Natural killer cell (primary cell): ENCODE measurements at regions not wholly inside any gene's neighbourhood (a gene's known extent, or its start where the extent isn't known, plus 50 kb on each side); places are given as distances from the start of the nearest gene placed in this dataset.
"Not testable (repeated sequence)": the region's sequence is repeated elsewhere in the genome, so short reads cannot be mapped to it uniquely, and the experiment has no call there.

Experiments
- ATAC-seq, 3 donors: fragments of 150-1000 bp in 2 of 3; fragments of 200-7000 bp in 1 of 3; cut with Tn5 transposase; 1 replicate in 1 of 3; 2 replicates in 2 of 3; pipeline ENCODE4 v1.10.0; 2021; ENCODE audit warnings: mild to moderate bottlenecking in 2 of 3, moderate library complexity in 2 of 3
- DNase-seq, 2 donors: peaks; one replicate each; pipeline versions ENCODE4 v3.0.0 to v3.0.0-alpha.2; 2013 to 2021; ENCODE audit warnings: mixed read lengths in 1 of 2
- H3K27ac ChIP-seq: one replicate; pipeline ENCODE4 v1.5.1; 2013; ENCODE audit warnings: mild to moderate bottlenecking, low read length
- H3K27me3 ChIP-seq: one replicate; pipeline ENCODE4 v1.6.1; 2013; ENCODE audit warnings: low read length; ENCODE audit not compliant: control insufficient read depth, insufficient read depth
- H3K36me3 ChIP-seq: one replicate; pipeline ENCODE4 v1.6.1; 2013; ENCODE audit warnings: low read length; ENCODE audit not compliant: control insufficient read depth, insufficient read depth
- H3K4me1 ChIP-seq: one replicate; pipeline ENCODE4 v1.6.1; 2013; ENCODE audit warnings: low read length; ENCODE audit not compliant: control insufficient read depth, insufficient read depth
- H3K4me3 ChIP-seq: one replicate; pipeline ENCODE4 v1.5.1; 2013; ENCODE audit warnings: low read length
- H3K9me3 ChIP-seq: one replicate; pipeline ENCODE4 v1.6.1; 2013; ENCODE audit warnings: low read length; ENCODE audit not compliant: control insufficient read depth, insufficient read depth
- H3K27ac Mint-ChIP-seq, 2 donors: one replicate each; pipeline ENCODE4 v1.8.0; 2022; ENCODE audit warnings: mild to moderate bottlenecking in 2 of 2, mixed read lengths in 2 of 2, moderate library complexity in 1 of 2
- H3K27me3 Mint-ChIP-seq, 2 donors: one replicate each; pipeline ENCODE4 v1.8.0; 2022; ENCODE audit warnings: low read depth in 2 of 2, mixed read lengths in 2 of 2
- H3K36me3 Mint-ChIP-seq: one replicate; pipeline ENCODE4 v1.8.0; 2022; ENCODE audit warnings: mixed read lengths
- H3K4me1 Mint-ChIP-seq, 2 donors: one replicate each; pipeline ENCODE4 v1.8.0; 2022; ENCODE audit warnings: mixed read lengths in 2 of 2
- H3K4me3 Mint-ChIP-seq: one replicate; pipeline ENCODE4 v1.8.0; 2022; ENCODE audit warnings: mild to moderate bottlenecking, moderate library complexity, mixed read lengths
- H3K9me3 Mint-ChIP-seq, 2 donors: one replicate each; pipeline ENCODE4 v1.8.0; 2022; ENCODE audit warnings: mixed read lengths in 2 of 2
- CTCF ChIP-seq: fragments of 200-600 bp; IDR thresholded peaks from one replicate; pipeline ENCODE4 v1.8.0; 2022; ENCODE audit warnings: antibody characterized with exemption
- WGBS: methylation state at CpG from one replicate; pipeline ENCODE4 v1.1.7; 2013; ENCODE audit warnings: missing lambda C conversion rate; ENCODE audit not compliant: insufficient coverage; 5-methylcytosine and 5-hydroxymethylcytosine counted together
- intact Hi-C: fragments of 100-400 bp; cut with micrococcal nuclease; formaldehyde crosslinking; loops from one replicate; pipeline ENCODE4 v1.14.2; 2022

DNA sequence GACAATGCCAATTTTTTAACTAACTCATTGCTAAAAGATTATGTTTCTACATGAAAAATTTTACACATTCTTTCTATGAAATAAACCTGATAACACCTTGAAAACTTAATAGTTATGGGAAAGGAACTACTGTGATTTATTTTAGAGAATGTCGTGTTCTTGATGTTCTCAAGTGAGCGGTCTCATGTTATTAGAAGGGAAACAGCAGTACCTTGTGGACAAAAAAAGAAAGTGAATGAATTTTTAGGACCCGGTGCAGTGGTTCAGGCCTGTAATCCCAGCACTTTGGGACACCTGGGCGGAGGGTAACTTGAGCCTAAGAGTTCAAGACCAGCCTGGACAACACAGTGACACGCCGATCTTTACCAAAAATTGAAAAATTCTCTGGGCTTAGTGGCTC is 908.5 kb upstream of the DEFB115 start:
- H3K27me3 ChIP-seq, H3K9me3 ChIP-seq, H3K36me3 ChIP-seq, H3K27me3 Mint-ChIP-seq, H3K36me3 Mint-ChIP-seq, ATAC-seq, H3K4me3 Mint-ChIP-seq, H3K4me3 ChIP-seq, H3K4me1 ChIP-seq, H3K9me3 Mint-ChIP-seq, H3K27ac Mint-ChIP-seq, H3K4me1 Mint-ChIP-seq, H3K27ac ChIP-seq, intact Hi-C loops: not testable (repeated sequence)
- DNase-seq: peak in 1 of 2 donors; percentile 42
- peak; percentile 18 for TF ChIP-seq CTCF
- 71% methylated on average over 6 of the region's 6 CpGs for WGBS

- H3K9me3 Mint-ChIP-seq, H3K36me3 ChIP-seq: not testable (repeated sequence)
- peak in 1 of 2 donors; percentile 9 for DNase-seq
Observed at GRCh38 chr20:30356854-30357467, 900.5 kb upstream of the DEFB115 start.

DNA sequence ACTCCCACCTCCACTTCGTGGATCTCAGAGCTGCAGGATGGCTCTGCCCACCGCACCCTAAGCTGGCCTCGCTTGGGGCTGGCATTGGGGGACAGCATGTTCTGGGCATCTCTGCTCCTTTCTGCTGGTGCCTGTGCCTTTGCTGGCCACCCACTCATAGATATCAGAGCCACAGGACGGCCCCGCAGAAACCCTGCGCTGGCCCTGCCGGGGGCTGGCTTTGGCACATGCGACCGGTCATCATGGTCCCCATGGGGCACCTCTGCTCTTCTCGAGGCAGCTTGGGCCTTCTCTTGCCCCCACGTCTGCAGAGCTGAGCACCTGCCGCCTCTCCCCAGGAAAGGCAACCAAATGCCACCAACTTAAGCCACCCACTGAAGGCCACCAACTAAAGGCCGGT is 895.7 kb upstream of the DEFB115 start:
- H3K4me1 Mint-ChIP-seq, intact Hi-C loops, H3K36me3 ChIP-seq, H3K36me3 Mint-ChIP-seq, H3K4me3 ChIP-seq, H3K9me3 ChIP-seq, H3K27ac Mint-ChIP-seq, H3K4me3 Mint-ChIP-seq, ATAC-seq, H3K9me3 Mint-ChIP-seq, DNase-seq, H3K27ac ChIP-seq, H3K27me3 ChIP-seq, H3K4me1 ChIP-seq: not testable (repeated sequence)
- H3K27me3 Mint-ChIP-seq: peaks cover 18 to 24% of the 10 kb centered on the region in 2 donors
- WGBS: 86% methylated on average over 13 of the region's 13 CpGs

More at GRCh38 chr20:30356854-30357467, 900.5 kb upstream of the DEFB115 start:
- H3K4me3 Mint-ChIP-seq, H3K4me1 Mint-ChIP-seq, H3K4me1 ChIP-seq, H3K27ac Mint-ChIP-seq, H3K27ac ChIP-seq, H3K27me3 ChIP-seq, ATAC-seq, H3K9me3 ChIP-seq, H3K36me3 Mint-ChIP-seq, intact Hi-C loops, H3K4me3 ChIP-seq: not testable (repeated sequence)
- WGBS: no CpG with 5 or more reads among the region's 2 CpGs
- TF ChIP-seq CTCF: peak; percentile 78
- H3K27me3 Mint-ChIP-seq: peaks cover 13 to 23% of the 10 kb centered on the region in 2 donors

- not testable (repeated sequence) for H3K9me3 ChIP-seq, H3K36me3 ChIP-seq, H3K27me3 ChIP-seq, DNase-seq, H3K9me3 Mint-ChIP-seq, ATAC-seq, H3K27me3 Mint-ChIP-seq, H3K4me1 ChIP-seq
- 66% methylated on average over 14 of the region's 14 CpGs for WGBS
- Mint-ChIP-seq H3K4me3 (peak overlapping the region; percentile 92), H3K4me1 (peaks cover 28 to 33% of the 10 kb centered on the region in 2 donors), H3K36me3 (peaks cover 13% of the 10 kb centered on the region), H3K27ac (peak overlapping the region; percentile 91 to 93)
- peak overlapping the region; percentile 27 for H3K4me3 ChIP-seq
- H3K27ac ChIP-seq: peak overlapping the region; percentile 56
- intact Hi-C loops: loop anchor here (5.0 kb wide), 1 partner anchor 94 kb away; no protein-coding TSS in a partner anchor
Observed at GRCh38 chr20:30376430-30376766, 881.1 kb upstream of the DEFB115 start.
